ENCODE measurements at regions not wholly inside any gene's neighbourhood (a gene's known extent, or its start where the extent isn't known, plus 50 kb on each side); places are given as distances from the start of the nearest gene placed in this dataset.

- Histone ChIP-seq H3K4me3 (ENCODE audit: extremely low read depth in 1 of 4, insufficient read depth in 2 of 4, low read depth in 3 of 4, low read length in 4 of 4) (no peak overlapping the region), H3K79me1 (ENCODE audit: low read depth, low read length) (no peaks in the 10 kb centered on the region), H2AK5ac (ENCODE audit: low read depth, low read length) (no peak overlapping the region), H3K4me2 (ENCODE audit: insufficient read depth in 1 of 2, low read depth in 2 of 2, low read length in 2 of 2) (no peak overlapping the region), H3K9ac (replicated peaks in 1 of 4; ENCODE audit: extremely low read depth in 1 of 4, low read depth in 3 of 4, low read length in 3 of 4) (no peak overlapping the region), H3K14ac (ENCODE audit: insufficient read length) (no peak overlapping the region), H2BK120ac (replicated peaks; ENCODE audit: low read depth, low read length) (no peak overlapping the region), H2BK20ac (ENCODE audit: low read length) (no peak overlapping the region), H4K8ac (ENCODE audit: extremely low read depth, insufficient read depth, low read length) (no peak overlapping the region), H3K36me3 (ENCODE audit: control insufficient read depth in 2 of 4, insufficient read depth in 4 of 4, low read length in 3 of 4) (no peaks in the 10 kb centered on the region), H3K23me2 (ENCODE audit: low read depth, low read length) (peaks cover 2% of the 10 kb centered on the region; the same call in 1 of the 2 replicates), H3K56ac (replicated peaks; ENCODE audit: insufficient read length, low read depth, low read length) (no peak overlapping the region), H2BK5ac (ENCODE audit: low read depth, low read length) (no peak overlapping the region), H4K5ac (ENCODE audit: insufficient read length, low read depth, low read length) (no peak overlapping the region), H2AFZ (ENCODE audit: low read length) (no peak overlapping the region), H3K18ac (ENCODE audit: extremely low read depth, low read length) (no peak overlapping the region), H4K20me1 (replicated peaks in 1 of 2; ENCODE audit: control insufficient read depth in 1 of 2, insufficient read depth in 2 of 2, low read length in 2 of 2) (no peaks in the 10 kb centered on the region), H2BK12ac (ENCODE audit: low read depth, low read length) (no peak overlapping the region), H3K4me1 (replicated peaks in 1 of 4; ENCODE audit: control insufficient read depth in 3 of 4, insufficient read depth in 4 of 4, low read length in 3 of 4) (no peaks in the 10 kb centered on the region), H3K9me3 (ENCODE audit: insufficient read depth in 2 of 2, low read depth in 1 of 2, low read length in 1 of 2) (no peaks in the 10 kb centered on the region), H3K23ac (ENCODE audit: insufficient read length) (no peak overlapping the region), H3K4ac (replicated peaks; ENCODE audit: insufficient read length, low read depth, low read length) (no peak overlapping the region), H3K27me3 (replicated peaks in 1 of 4; ENCODE audit: control insufficient read depth in 3 of 4, extremely low read depth in 1 of 4, insufficient read depth in 3 of 4, low read length in 3 of 4) (no peaks in the 10 kb centered on the region), H2BK15ac (ENCODE audit: low read length) (no peak overlapping the region), H3K79me2 (ENCODE audit: control insufficient read depth in 1 of 2, insufficient read depth in 2 of 2, low read length in 2 of 2) (no peaks in the 10 kb centered on the region), H4K91ac (replicated peaks; ENCODE audit: insufficient read length, low read length) (no peak overlapping the region), H3K27ac (ENCODE audit: low read depth, low read length) (no peak overlapping the region)
- ChIA-PET CTCF (ENCODE audit: partially characterized antibody) (no interaction called here), POLR2A (ENCODE audit: partially characterized antibody) (no interaction called here)
- DNase-seq (ENCODE audit: low read depth in 1 of 2, low spot score in 2 of 2): no peak
- TF ChIP-seq RXRA (IDR thresholded peaks at IDR 0.05; ENCODE audit: insufficient read depth, low read depth, low read length) (no peak), MAFK (IDR thresholded peaks at IDR 0.05; ENCODE audit: low read depth, low read length) (no peak), POLR2A (IDR thresholded peaks at IDR 0.05; ENCODE audit: control extremely low read depth in 1 of 2, low read depth in 2 of 2, low read length in 2 of 2) (no peak), NANOG (IDR thresholded peaks at IDR 0.05; ENCODE audit: insufficient read depth, low read depth, low read length, poor library complexity, severe bottlenecking) (no peak), RFX5 (IDR thresholded peaks at IDR 0.05; ENCODE audit: borderline replicate concordance, low read depth, low read length) (no peak), CTBP2 (IDR thresholded peaks at IDR 0.05; ENCODE audit: borderline replicate concordance, insufficient read depth, insufficient read length, low read length) (no peak), SP4 (IDR thresholded peaks at IDR 0.05; ENCODE audit: low read length) (no peak), CREB1 (IDR thresholded peaks at IDR 0.05) (no peak), SIRT6 (IDR thresholded peaks at IDR 0.05; ENCODE audit: low read length) (no peak), EP300 (IDR thresholded peaks at IDR 0.05; ENCODE audit: borderline replicate concordance in 1 of 2, low read depth in 2 of 2, low read length in 2 of 2) (no peak), SUZ12 (IDR thresholded peaks at IDR 0.05; ENCODE audit: low read length) (no peak), SIN3A (conservative IDR thresholded peaks at IDR 0.05 in 1 of 2, IDR thresholded peaks at IDR 0.05 in 1 of 2; ENCODE audit: low read depth in 1 of 2, low read length in 2 of 2) (no peak), GABPA (IDR thresholded peaks at IDR 0.05; ENCODE audit: borderline replicate concordance, insufficient read depth, low read length) (no peak), ATF2 (IDR thresholded peaks at IDR 0.05; ENCODE audit: low read length) (no peak)
- no peak for FAIRE-seq
- WGBS, 2 experiments (ENCODE audit: extremely low coverage in 1 of 2, insufficient coverage in 1 of 2, insufficient read length in 1 of 2, insufficient replicate concordance in 2 of 2, low coverage in 1 of 2, low lambda C conversion rate in 2 of 2, missing lambda C conversion rate in 1 of 2): 86% methylated on average over 1 of the region's 1 CpG; no CpG with 5 or more reads in 1 of the 2 experiments
These were observed 81.7 kb upstream of the NRP1 start for GRCh38 chr10:33416209-33416608.

Measured in H1 (cell line).